H1 (cell line): ENCODE measurements at regions not wholly inside any gene's neighbourhood (a gene's known extent, or its start where the extent isn't known, plus 50 kb on each side); places are given as distances from the start of the nearest gene placed in this dataset.

Experiments
- CTCF ChIA-PET: fragments of 300-600 bp; sonication (Branson Sonifier 250); formaldehyde crosslinking; loops from one replicate; lab custom pipeline; 2021; ENCODE audit not compliant: partially characterized antibody; lab: Charles Lee
- POLR2A ChIA-PET: fragments of 300-600 bp; sonication (Branson Sonifier 250); formaldehyde crosslinking; loops from one replicate; lab custom pipeline; 2021; ENCODE audit warnings: inconsistent platforms; ENCODE audit not compliant: partially characterized antibody; lab: Charles Lee
- DNase-seq, 2 experiments: peaks; one replicate each; pipeline versions ENCODE4 v3.0.0 to v3.0.0-alpha.2; 2010 to 2022; ENCODE audit warnings: low spot score in 2 of 2, low read depth in 1 of 2, mixed read lengths in 1 of 2
- FAIRE-seq: peaks from 2 replicates; lab custom pipeline; 2011; peaks lifted over from hg19 to GRCh38; lab: Jason Lieb, UNC
- H2AFZ ChIP-seq: 2 replicates; pipeline ENCODE4 v1.8.1; 2012; ENCODE audit warnings: low read length, inconsistent platforms
- H2AK5ac ChIP-seq: 2 replicates; pipeline ENCODE4 v1.6.1; 2013; ENCODE audit warnings: low read depth, low read length
- H2BK120ac ChIP-seq: replicated peaks from 2 replicates; pipeline ENCODE3; 2013; ENCODE audit warnings: low read depth, low read length, inconsistent platforms
- H2BK12ac ChIP-seq: 2 replicates; pipeline ENCODE4 v1.6.1; 2013; ENCODE audit warnings: low read depth, low read length
- H2BK15ac ChIP-seq: 2 replicates; pipeline ENCODE4 v1.6.1; 2013; ENCODE audit warnings: low read length
- H2BK20ac ChIP-seq: 2 replicates; pipeline ENCODE4 v1.6.1; 2013; ENCODE audit warnings: low read length
- H2BK5ac ChIP-seq: 2 replicates; pipeline ENCODE4 v1.6.1; 2013; ENCODE audit warnings: low read depth, low read length
- H3K14ac ChIP-seq: 2 replicates; pipeline ENCODE4 v1.6.1; 2013; ENCODE audit warnings: inconsistent platforms; ENCODE audit not compliant: insufficient read length
- H3K18ac ChIP-seq: 2 replicates; pipeline ENCODE4 v1.6.1; 2013; ENCODE audit warnings: low read length; ENCODE audit errors: extremely low read depth
- H3K23ac ChIP-seq: 2 replicates; pipeline ENCODE4 v1.6.1; 2013; ENCODE audit warnings: inconsistent platforms; ENCODE audit not compliant: insufficient read length
- H3K23me2 ChIP-seq: 2 replicates; pipeline ENCODE4 v1.6.1; 2013; ENCODE audit warnings: low read depth, low read length
- H3K27ac ChIP-seq: 2 replicates; pipeline ENCODE4 v1.6.1; 2011; ENCODE audit warnings: low read depth, low read length, inconsistent platforms
- H3K27me3 ChIP-seq, 4 experiments: replicated peaks in 1 of 4; 1 replicate in 1 of 4; 2 replicates in 3 of 4; pipeline versions ENCODE4 v1.6.1 to v1.8.1; 2011 to 2013; ENCODE audit warnings: low read length in 3 of 4, mild to moderate bottlenecking in 3 of 4, inconsistent platforms in 2 of 4, mixed read lengths in 2 of 4, moderate library complexity in 1 of 4; ENCODE audit not compliant: control insufficient read depth in 3 of 4, insufficient read depth in 3 of 4; ENCODE audit errors: extremely low read depth in 1 of 4
- H3K36me3 ChIP-seq, 4 experiments: 2 replicates each; pipeline versions ENCODE4 v1.6.1 to v1.8.1; 2011 to 2013; ENCODE audit warnings: mild to moderate bottlenecking in 4 of 4, low read length in 3 of 4, moderate library complexity in 2 of 4, control low read depth in 1 of 4, inconsistent platforms in 1 of 4; ENCODE audit not compliant: insufficient read depth in 4 of 4, control insufficient read depth in 2 of 4
- H3K4ac ChIP-seq: replicated peaks from 2 replicates; pipeline ENCODE3; 2013; ENCODE audit warnings: low read length, low read depth, mixed read lengths, inconsistent platforms; ENCODE audit not compliant: insufficient read length
- H3K4me1 ChIP-seq, 4 experiments: replicated peaks in 1 of 4; 1 replicate in 1 of 4; 2 replicates in 3 of 4; pipeline versions ENCODE4 v1.6.1 to v1.8.1; 2011 to 2013; ENCODE audit warnings: low read length in 3 of 4, inconsistent platforms in 2 of 4, mixed read lengths in 1 of 4; ENCODE audit not compliant: insufficient read depth in 4 of 4, control insufficient read depth in 3 of 4
- H3K4me2 ChIP-seq, 2 experiments: 2 replicates each; pipeline versions ENCODE4 v1.6.1 to v1.8.1; 2011 to 2013; ENCODE audit warnings: low read depth in 2 of 2, low read length in 2 of 2, control low read depth in 1 of 2, inconsistent platforms in 1 of 2, mild to moderate bottlenecking in 1 of 2; ENCODE audit not compliant: insufficient read depth in 1 of 2
- H3K4me3 ChIP-seq, 4 experiments: fragments of 200-600, 300-600 bp in 1 of 4; sonication (generic), shearing (Covaris generic), sonication (Bioruptor Twin) in 1 of 4; 2 replicates each; pipeline versions ENCODE4 v1.5.1 to v1.8.1; 2011 to 2016; ENCODE audit warnings: low read length in 4 of 4, low read depth in 3 of 4, control low read depth in 2 of 4, inconsistent platforms in 2 of 4, mild to moderate bottlenecking in 2 of 4, mixed read lengths in 1 of 4, moderate library complexity in 1 of 4; ENCODE audit not compliant: insufficient read depth in 2 of 4; ENCODE audit errors: extremely low read depth in 1 of 4
- H3K56ac ChIP-seq: replicated peaks from 2 replicates; pipeline ENCODE3; 2013; ENCODE audit warnings: low read depth, mild to moderate bottlenecking, mixed read lengths, low read length, inconsistent platforms; ENCODE audit not compliant: insufficient read length
- H3K79me1 ChIP-seq: 2 replicates; pipeline ENCODE4 v1.6.1; 2013; ENCODE audit warnings: low read depth, low read length, control low read depth
- H3K79me2 ChIP-seq, 2 experiments: 2 replicates each; pipeline versions ENCODE4 v1.6.1 to v1.8.1; 2012 to 2013; ENCODE audit warnings: low read length in 2 of 2, mild to moderate bottlenecking in 2 of 2, inconsistent platforms in 1 of 2; ENCODE audit not compliant: insufficient read depth in 2 of 2, control insufficient read depth in 1 of 2
- H3K9ac ChIP-seq, 4 experiments: replicated peaks in 1 of 4; 1 replicate in 1 of 4; 2 replicates in 3 of 4; pipeline versions ENCODE4 v1.6.1 to v1.8.1; 2011 to 2013; ENCODE audit warnings: low read depth in 3 of 4, low read length in 3 of 4, control low read depth in 2 of 4, mild to moderate bottlenecking in 2 of 4, moderate library complexity in 2 of 4, inconsistent platforms in 1 of 4; ENCODE audit errors: extremely low read depth in 1 of 4
- H3K9me3 ChIP-seq, 2 experiments: 2 replicates each; pipeline versions ENCODE4 v1.6.1 to v1.8.1; 2012 to 2013; ENCODE audit warnings: mild to moderate bottlenecking in 2 of 2, moderate library complexity in 2 of 2, control low read depth in 1 of 2, inconsistent platforms in 1 of 2, low read depth in 1 of 2, low read length in 1 of 2, mixed read lengths in 1 of 2; ENCODE audit not compliant: insufficient read depth in 2 of 2
- H4K20me1 ChIP-seq, 2 experiments: replicated peaks in 1 of 2; 2 replicates each; pipeline versions ENCODE3 to v1.8.1; 2011 to 2013; ENCODE audit warnings: inconsistent platforms in 2 of 2, low read length in 2 of 2, mild to moderate bottlenecking in 1 of 2; ENCODE audit not compliant: insufficient read depth in 2 of 2, control insufficient read depth in 1 of 2
- H4K5ac ChIP-seq: 2 replicates; pipeline ENCODE4 v1.6.1; 2013; ENCODE audit warnings: low read length, low read depth, mixed read lengths, inconsistent platforms; ENCODE audit not compliant: insufficient read length
- H4K8ac ChIP-seq: 2 replicates; pipeline ENCODE4 v1.8.0; 2013; ENCODE audit warnings: mild to moderate bottlenecking, moderate library complexity, low read length, inconsistent platforms; ENCODE audit not compliant: insufficient read depth; ENCODE audit errors: extremely low read depth
- H4K91ac ChIP-seq: replicated peaks from 2 replicates; pipeline ENCODE3; 2013; ENCODE audit warnings: low read length, mixed read lengths, inconsistent platforms; ENCODE audit not compliant: insufficient read length
- KDM5A ChIP-seq: fragments of 200-600 bp; IDR thresholded peaks from 2 replicates; pipeline ENCODE4 v1.7.1; 2012; ENCODE audit warnings: mild to moderate bottlenecking, low read length, inconsistent platforms, mixed read lengths
- MAFK ChIP-seq: IDR thresholded peaks from 2 replicates; pipeline ENCODE4 v1.6.1; 2012; ENCODE audit warnings: low read depth, mild to moderate bottlenecking, improper control_type of control experiment, low read length
- TF ChIP-seq, protein P1 (sequence below): IDR thresholded peaks from 2 replicates; pipeline ENCODE4 v1.6.1; 2011; ENCODE audit warnings: low read length, improper control_type of control experiment

DNA sequence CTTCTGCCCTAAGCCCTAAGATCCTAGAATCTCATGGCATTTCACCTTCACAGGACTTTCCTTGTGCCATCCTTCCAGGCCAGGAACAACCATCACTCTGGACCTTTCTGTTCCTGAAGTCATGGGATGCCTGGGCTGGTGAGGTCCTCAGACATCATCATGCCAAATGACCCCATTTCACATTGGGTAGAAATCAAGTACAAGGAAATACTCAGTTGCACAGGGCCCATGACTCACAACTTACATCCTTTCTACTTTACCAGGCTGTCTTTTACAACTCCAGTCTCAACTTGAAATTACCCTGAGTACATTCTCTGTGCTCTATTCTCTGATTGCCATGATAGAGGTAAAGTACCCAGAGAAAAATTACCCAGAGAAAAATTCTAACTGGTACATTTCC is 167.1 kb downstream of the PIK3R1 start:
- Histone ChIP-seq H2BK20ac (no peak overlapping the region), H4K5ac (no peak overlapping the region), H3K27ac (no peak overlapping the region), H3K4me3 (no peak overlapping the region), H3K18ac (no peak overlapping the region), H3K4ac (no peak overlapping the region), H4K20me1 (no peaks in the 10 kb centered on the region), H2AFZ (no peak overlapping the region), H2BK120ac (no peak overlapping the region), H2BK5ac (no peak overlapping the region), H3K56ac (no peak overlapping the region), H4K91ac (no peak overlapping the region), H3K79me1 (no peaks in the 10 kb centered on the region), H3K4me2 (no peak overlapping the region), H2BK12ac (no peak overlapping the region), H3K9me3 (no peaks in the 10 kb centered on the region), H3K23me2 (no peaks in the 10 kb centered on the region), H3K4me1 (peaks cover 0 to 6% (median 1%) of the 10 kb centered on the region in 4 experiments; a peak in 1 of 7 replicates), H3K23ac (no peak overlapping the region), H3K36me3 (no peaks in the 10 kb centered on the region), H3K14ac (no peak overlapping the region), H2AK5ac (no peak overlapping the region), H3K79me2 (no peaks in the 10 kb centered on the region), H3K9ac (no peak overlapping the region), H2BK15ac (no peak overlapping the region), H4K8ac (no peak overlapping the region), H3K27me3 (no peaks in the 10 kb centered on the region)
- POLR2A ChIA-PET = no interaction called here
- CTCF ChIA-PET = no interaction called here
- no peak for TF ChIP-seq MAFK
- TF ChIP-seq, protein P1, sequence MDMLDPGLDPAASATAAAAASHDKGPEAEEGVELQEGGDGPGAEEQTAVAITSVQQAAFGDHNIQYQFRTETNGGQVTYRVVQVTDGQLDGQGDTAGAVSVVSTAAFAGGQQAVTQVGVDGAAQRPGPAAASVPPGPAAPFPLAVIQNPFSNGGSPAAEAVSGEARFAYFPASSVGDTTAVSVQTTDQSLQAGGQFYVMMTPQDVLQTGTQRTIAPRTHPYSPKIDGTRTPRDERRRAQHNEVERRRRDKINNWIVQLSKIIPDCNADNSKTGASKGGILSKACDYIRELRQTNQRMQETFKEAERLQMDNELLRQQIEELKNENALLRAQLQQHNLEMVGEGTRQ = no peak
- no peak for TF ChIP-seq KDM5A
- no peak for DNase-seq
- no peak for FAIRE-seq
